ENCODE measurements at regions not wholly inside any gene's neighbourhood (a gene's known extent, or its start where the extent isn't known, plus 50 kb on each side); places are given as distances from the start of the nearest gene placed in this dataset.

- H3K4me1 ChIP-seq (ENCODE audit: control insufficient read depth, insufficient read depth, low read length), result peaks cover 10% of the 10 kb centered on the region
- H3K9me3 ChIP-seq (ENCODE audit: control insufficient read depth, low read length), result no peaks in the 10 kb centered on the region
- no peaks in the 10 kb centered on the region for H3K36me3 ChIP-seq (ENCODE audit: control insufficient read depth, insufficient read depth, low read length)
- no peak overlapping the region for H3K9ac ChIP-seq (ENCODE audit: low read length)
- H3K4me3 ChIP-seq (ENCODE audit: low read length), result no peak overlapping the region
- H3K27me3 ChIP-seq (ENCODE audit: control insufficient read depth, insufficient read depth, low read length), result peaks cover 24% of the 10 kb centered on the region
Observed at GRCh38 chr9:113690055-113690740, 185.9 kb upstream of the ZNF618 start.

DNA sequence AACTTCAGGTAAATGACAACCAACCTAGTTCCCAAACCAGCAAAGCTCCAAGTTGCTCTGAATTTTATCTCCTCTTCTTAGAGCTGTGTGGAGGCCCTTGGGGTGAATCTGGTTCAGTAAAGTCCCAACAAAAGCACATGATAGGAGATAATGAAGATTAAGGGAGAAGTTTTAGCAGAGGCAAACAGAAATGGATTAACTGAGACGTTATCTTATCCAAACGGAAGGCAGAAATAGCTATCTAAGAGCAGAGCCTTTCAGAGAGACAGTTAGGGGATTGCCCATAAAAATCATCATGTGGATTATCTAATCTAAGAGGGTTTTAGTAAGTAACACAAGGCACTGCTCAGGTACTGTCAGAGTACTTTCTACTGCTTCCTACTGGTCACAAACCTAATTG lies 183.9 kb upstream of the ZNF618 start:
- peaks cover 21% of the 10 kb centered on the region for H3K27me3 ChIP-seq (ENCODE audit: control insufficient read depth, insufficient read depth, low read length)
- H3K4me1 ChIP-seq (ENCODE audit: control insufficient read depth, insufficient read depth, low read length), result peaks cover 10% of the 10 kb centered on the region
- H3K36me3 ChIP-seq (ENCODE audit: control insufficient read depth, insufficient read depth, low read length), result no peaks in the 10 kb centered on the region
- no peak overlapping the region for H3K9ac ChIP-seq (ENCODE audit: low read length)
- no peaks in the 10 kb centered on the region for H3K9me3 ChIP-seq (ENCODE audit: control insufficient read depth, low read length)
- H3K4me3 ChIP-seq (ENCODE audit: low read length), result no peak overlapping the region

DNA sequence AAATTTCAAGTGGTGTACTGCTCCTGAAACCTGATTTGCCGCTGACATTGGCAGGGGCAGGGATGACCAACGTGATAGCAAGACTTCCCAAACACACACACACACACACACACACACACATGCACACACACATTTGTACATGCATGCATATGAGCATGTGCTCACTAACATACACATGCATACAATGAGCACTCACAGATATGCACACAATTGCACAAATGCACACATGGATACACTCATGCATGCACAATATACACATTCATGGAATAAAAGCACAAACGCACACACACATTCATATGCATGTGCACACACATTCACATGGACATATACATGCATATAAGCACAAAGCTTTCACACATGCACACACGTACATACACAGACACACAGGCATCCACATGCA lies 181.2 kb upstream of the ZNF618 start:
- Histone ChIP-seq H3K9me3 (ENCODE audit: control insufficient read depth, low read length) (no peaks in the 10 kb centered on the region), H3K27me3 (ENCODE audit: control insufficient read depth, insufficient read depth, low read length) (no peaks in the 10 kb centered on the region), H3K4me3 (ENCODE audit: low read length) (no peak overlapping the region), H3K9ac (ENCODE audit: low read length) (no peak overlapping the region), H3K4me1 (ENCODE audit: control insufficient read depth, insufficient read depth, low read length) (no peaks in the 10 kb centered on the region), H3K36me3 (ENCODE audit: control insufficient read depth, insufficient read depth, low read length) (no peaks in the 10 kb centered on the region)

DNA sequence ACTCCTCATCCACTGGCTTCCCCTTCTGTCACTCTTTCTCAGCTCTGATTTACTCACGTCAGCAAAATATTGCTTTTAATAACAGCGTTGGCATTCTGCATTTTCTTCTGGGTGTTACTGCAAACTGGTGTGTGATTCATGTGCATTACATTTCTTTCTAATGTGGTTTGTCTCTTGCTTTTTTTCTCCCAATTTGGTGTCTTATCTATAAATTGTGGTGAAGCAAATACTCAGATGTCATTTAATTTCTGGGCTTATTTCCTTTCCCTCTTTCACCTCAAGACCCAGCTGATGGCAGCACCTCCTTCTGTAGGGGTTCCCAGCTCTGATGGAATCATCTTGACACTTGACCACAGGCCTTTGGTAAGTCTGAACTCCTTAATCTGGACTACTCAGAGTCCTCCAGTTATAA lies 180.7 kb upstream of the ZNF618 start:
- H3K4me3 ChIP-seq (ENCODE audit: low read length), result no peak overlapping the region
- no peaks in the 10 kb centered on the region for H3K4me1 ChIP-seq (ENCODE audit: control insufficient read depth, insufficient read depth, low read length)
- H3K36me3 ChIP-seq (ENCODE audit: control insufficient read depth, insufficient read depth, low read length), result no peaks in the 10 kb centered on the region
- H3K9ac ChIP-seq (ENCODE audit: low read length), result no peak overlapping the region
- H3K9me3 ChIP-seq (ENCODE audit: control insufficient read depth, low read length), result no peaks in the 10 kb centered on the region
- H3K27me3 ChIP-seq (ENCODE audit: control insufficient read depth, insufficient read depth, low read length), result no peaks in the 10 kb centered on the region

- Histone ChIP-seq H3K36me3 (ENCODE audit: control insufficient read depth, insufficient read depth, low read length) (no peaks in the 10 kb centered on the region), H3K4me3 (ENCODE audit: low read length) (no peak overlapping the region), H3K9me3 (ENCODE audit: control insufficient read depth, low read length) (no peaks in the 10 kb centered on the region), H3K4me1 (ENCODE audit: control insufficient read depth, insufficient read depth, low read length) (no peaks in the 10 kb centered on the region), H3K27me3 (ENCODE audit: control insufficient read depth, insufficient read depth, low read length) (no peaks in the 10 kb centered on the region), H3K9ac (ENCODE audit: low read length) (no peak overlapping the region)
Observed at GRCh38 chr9:113695901-113696300, 180.2 kb upstream of the ZNF618 start.

DNA sequence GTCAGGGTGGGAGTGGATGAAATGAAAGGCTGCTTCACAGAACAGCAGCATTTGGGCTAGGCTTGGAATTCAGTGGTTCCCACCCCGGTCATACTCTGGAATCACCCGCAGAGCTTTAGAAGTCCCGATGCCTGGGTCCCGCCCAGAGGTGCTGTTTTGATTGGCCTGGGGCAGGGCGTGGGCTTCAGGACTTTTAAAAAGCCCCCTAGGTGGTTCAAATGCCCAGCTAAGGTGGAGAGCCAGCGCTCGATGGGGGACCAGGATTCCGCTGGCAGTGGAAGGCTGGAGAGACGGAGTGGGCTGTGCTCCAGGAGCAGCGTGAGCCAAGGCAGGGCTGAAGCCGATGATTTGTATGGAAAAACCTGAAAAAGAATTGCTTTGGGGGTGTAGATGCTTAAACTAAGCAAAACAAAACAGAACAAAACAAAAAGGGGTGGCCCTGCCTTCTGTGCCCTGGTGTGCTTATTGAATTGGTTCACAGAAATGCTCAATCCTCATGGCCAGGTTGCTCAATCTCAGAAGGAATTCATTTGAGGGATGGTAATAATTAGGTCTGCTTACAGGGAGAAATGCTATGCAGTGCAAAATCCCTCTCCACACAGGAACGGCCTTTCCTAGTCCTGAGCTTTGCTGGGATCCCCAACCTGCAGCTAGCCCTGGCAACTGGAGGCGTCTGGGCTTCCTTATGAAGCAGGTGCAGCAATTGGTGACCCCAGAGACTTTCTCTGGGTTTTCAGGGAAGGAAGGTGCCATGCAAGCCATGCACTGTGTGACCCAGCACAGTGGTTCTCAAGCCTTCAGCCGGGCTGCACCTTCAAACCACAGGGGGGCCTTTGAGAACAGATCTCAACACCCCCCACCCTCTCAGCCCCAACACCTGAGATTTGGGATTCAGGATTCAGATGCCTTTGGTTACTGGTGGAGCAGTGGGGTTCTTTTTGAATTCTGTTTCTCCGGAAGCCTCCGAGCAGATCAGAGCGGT lies 174.0 kb upstream of the ZNF618 start:
- H3K36me3 ChIP-seq (ENCODE audit: control insufficient read depth, insufficient read depth, low read length), result no peaks in the 10 kb centered on the region

DNA sequence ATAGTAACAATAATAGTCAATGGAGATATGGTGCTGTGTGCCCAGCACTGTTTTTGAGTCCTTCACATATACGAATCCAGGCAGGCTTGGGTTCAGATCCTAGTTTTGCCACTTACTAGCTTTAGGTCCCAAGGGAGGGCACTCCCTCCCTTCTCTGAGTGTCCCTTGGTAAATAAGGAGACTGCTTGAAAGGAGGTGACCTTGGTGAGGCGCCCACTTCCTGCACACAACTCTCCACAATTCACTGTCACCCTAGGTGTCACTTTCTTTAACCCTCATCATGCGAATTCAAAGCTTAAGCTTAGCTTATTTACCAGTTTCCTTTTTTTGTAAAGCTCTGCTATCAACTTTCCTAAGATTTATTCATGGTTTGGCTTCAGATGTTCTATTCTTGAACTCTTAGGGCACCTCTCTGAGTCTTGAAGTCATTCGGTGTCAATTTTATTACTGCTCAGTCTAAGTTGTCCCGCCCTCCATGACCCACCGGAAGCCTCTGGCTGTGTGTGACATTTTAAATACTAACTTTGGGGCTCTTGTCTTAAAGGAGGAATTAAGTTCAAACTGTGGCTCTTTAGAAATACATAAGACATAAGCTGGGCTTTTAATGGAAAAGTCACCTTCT lies 170.7 kb upstream of the ZNF618 start:
- no peaks in the 10 kb centered on the region for H3K36me3 ChIP-seq (ENCODE audit: control insufficient read depth, insufficient read depth, low read length)
- H3K9me3 ChIP-seq (ENCODE audit: control insufficient read depth, low read length), result no peaks in the 10 kb centered on the region
- H3K9ac ChIP-seq (ENCODE audit: low read length), result no peak overlapping the region
- H3K4me1 ChIP-seq (ENCODE audit: control insufficient read depth, insufficient read depth, low read length), result peaks cover 13% of the 10 kb centered on the region
- no peak overlapping the region for H3K4me3 ChIP-seq (ENCODE audit: low read length)
- H3K27me3 ChIP-seq (ENCODE audit: control insufficient read depth, insufficient read depth, low read length), result no peaks in the 10 kb centered on the region

More for the DNA sequence above, 174.0 kb upstream of the ZNF618 start:
- no peak overlapping the region for H3K4me3 ChIP-seq (ENCODE audit: low read length)
- no peak overlapping the region for H3K9ac ChIP-seq (ENCODE audit: low read length)
- H3K4me1 ChIP-seq (ENCODE audit: control insufficient read depth, insufficient read depth, low read length), result peaks cover 13% of the 10 kb centered on the region
- no peaks in the 10 kb centered on the region for H3K27me3 ChIP-seq (ENCODE audit: control insufficient read depth, insufficient read depth, low read length)
- H3K9me3 ChIP-seq (ENCODE audit: control insufficient read depth, low read length), result no peaks in the 10 kb centered on the region

- no peak overlapping the region for H3K9ac ChIP-seq (ENCODE audit: low read length)
- H3K27me3 ChIP-seq (ENCODE audit: control insufficient read depth, insufficient read depth, low read length), result no peaks in the 10 kb centered on the region
- no peaks in the 10 kb centered on the region for H3K36me3 ChIP-seq (ENCODE audit: control insufficient read depth, insufficient read depth, low read length)
- no peak overlapping the region for H3K4me3 ChIP-seq (ENCODE audit: low read length)
- no peaks in the 10 kb centered on the region for H3K9me3 ChIP-seq (ENCODE audit: control insufficient read depth, low read length)
- peaks cover 13% of the 10 kb centered on the region for H3K4me1 ChIP-seq (ENCODE audit: control insufficient read depth, insufficient read depth, low read length)
Observed at GRCh38 chr9:113705928-113706519, 170.1 kb upstream of the ZNF618 start.

- Histone ChIP-seq H3K4me3 (ENCODE audit: low read length) (no peak overlapping the region), H3K4me1 (ENCODE audit: control insufficient read depth, insufficient read depth, low read length) (peaks cover 13% of the 10 kb centered on the region), H3K27me3 (ENCODE audit: control insufficient read depth, insufficient read depth, low read length) (no peaks in the 10 kb centered on the region), H3K9me3 (ENCODE audit: control insufficient read depth, low read length) (no peaks in the 10 kb centered on the region), H3K9ac (ENCODE audit: low read length) (no peak overlapping the region), H3K36me3 (ENCODE audit: control insufficient read depth, insufficient read depth, low read length) (no peaks in the 10 kb centered on the region)
Observed at GRCh38 chr9:113707953-113708695, 168.0 kb upstream of the ZNF618 start.

GRCh38 chr9:113708821-113709713 lies 167.0 kb upstream of the ZNF618 start:
- Histone ChIP-seq H3K9me3 (ENCODE audit: control insufficient read depth, low read length) (no peaks in the 10 kb centered on the region), H3K36me3 (ENCODE audit: control insufficient read depth, insufficient read depth, low read length) (no peaks in the 10 kb centered on the region), H3K4me3 (ENCODE audit: low read length) (no peak overlapping the region), H3K27me3 (ENCODE audit: control insufficient read depth, insufficient read depth, low read length) (no peaks in the 10 kb centered on the region), H3K4me1 (ENCODE audit: control insufficient read depth, insufficient read depth, low read length) (peaks cover 13% of the 10 kb centered on the region), H3K9ac (ENCODE audit: low read length) (no peak overlapping the region)
